NCI-H187 (cell line): ENCODE measurements at regions not wholly inside any gene's neighbourhood (a gene's known extent, or its start where the extent isn't known, plus 50 kb on each side); places are given as distances from the start of the nearest gene placed in this dataset.

Experiments used
- DNase-seq, 2 experiments: peaks; one replicate each; lab custom pipeline; 2025; lab: John Stamatoyannopoulos, UW

DNA sequence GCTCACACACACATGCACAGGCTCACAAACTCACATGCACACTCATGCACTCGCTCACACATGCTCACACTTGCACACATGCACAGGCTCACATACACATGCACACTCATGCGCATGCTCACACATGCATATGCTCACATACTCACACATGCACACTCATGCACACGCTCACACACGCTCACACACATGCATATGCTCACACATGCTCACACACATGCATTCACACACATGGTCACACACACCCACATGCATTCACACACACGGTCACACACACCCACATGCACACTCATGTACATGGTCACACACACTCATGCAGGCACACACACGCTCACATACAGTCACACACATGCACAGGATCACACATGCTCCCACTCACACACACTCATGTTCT, 132.8 kb upstream of the SMAD3 start:
- DNase-seq = no peak

DNA sequence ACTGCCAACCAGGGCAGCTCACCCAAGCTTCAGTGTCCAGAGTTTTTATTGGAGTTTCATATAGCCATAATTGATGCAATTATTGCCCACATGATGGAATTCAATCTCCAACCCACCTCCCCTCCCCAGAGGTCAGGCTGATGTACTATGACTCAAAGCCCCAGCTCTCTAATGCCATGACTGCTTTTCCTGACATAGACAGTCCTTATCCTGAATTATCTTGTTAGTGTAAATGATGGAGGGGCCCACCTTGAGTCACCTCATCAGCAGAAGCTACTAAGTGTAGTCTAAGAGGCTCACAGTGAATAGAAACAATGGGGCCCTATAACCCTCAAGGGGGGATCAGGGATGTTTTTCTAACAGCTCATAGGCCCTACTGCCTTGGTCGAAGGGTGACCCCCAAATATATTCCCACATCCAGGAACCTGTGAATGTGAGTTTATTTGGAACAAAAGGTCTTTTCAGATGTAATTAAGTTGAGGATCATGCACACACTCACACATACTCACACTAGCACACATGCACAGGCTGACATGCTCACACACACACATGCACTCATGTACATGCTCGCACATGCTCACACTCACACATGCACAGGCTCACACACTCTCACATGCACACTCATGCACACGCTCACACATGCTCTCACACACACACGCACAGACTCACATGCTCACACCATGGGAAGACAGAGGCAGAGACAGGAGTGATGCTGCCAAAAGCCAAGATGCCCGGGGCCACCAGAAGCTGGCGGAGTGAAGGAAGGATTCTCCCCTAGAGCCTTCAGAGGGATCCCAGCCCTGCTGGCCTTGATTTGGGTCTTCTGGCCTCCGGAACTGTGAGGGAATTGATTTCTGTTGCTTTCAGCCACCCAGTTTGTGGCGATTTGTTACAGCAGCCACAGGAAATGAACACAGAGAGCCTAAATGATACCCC, 131.2 kb upstream of the SMAD3 start:
- no peak for DNase-seq

DNA sequence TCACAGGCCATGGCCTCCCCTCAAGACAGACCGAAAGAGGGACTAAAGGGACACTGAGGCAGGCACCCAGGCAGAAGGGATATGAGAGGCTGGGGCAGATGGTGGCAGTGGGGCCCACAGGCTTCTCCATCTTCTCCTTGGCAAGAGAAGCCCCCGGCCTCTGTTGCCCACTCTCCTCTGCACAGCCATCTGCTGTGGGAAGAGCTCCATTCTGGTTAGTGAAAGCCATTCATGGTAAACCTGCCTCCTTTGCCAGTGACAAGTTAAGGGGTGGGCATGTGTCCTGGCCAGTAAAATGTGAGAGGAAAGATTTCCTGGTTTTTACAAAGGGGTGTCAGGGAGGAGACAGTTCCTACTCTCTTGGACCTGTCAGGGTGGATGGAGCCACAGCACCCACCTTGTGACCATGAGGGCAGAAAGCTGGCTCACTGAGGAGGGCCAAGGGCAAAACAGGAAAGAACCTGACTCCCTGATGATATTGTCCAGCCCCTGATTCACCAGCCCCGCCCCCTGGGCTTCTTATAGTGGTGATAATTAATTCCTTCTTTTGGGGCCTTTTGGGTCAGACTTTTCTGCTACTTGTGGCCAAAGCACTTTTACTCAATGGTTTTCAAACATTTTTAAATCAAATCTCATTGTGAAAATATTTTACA, 130.4 kb upstream of the SMAD3 start:
- no peak for DNase-seq

GRCh38 chr15:66935688-66936087, 129.7 kb upstream of the SMAD3 start:
- no peak for DNase-seq

DNA sequence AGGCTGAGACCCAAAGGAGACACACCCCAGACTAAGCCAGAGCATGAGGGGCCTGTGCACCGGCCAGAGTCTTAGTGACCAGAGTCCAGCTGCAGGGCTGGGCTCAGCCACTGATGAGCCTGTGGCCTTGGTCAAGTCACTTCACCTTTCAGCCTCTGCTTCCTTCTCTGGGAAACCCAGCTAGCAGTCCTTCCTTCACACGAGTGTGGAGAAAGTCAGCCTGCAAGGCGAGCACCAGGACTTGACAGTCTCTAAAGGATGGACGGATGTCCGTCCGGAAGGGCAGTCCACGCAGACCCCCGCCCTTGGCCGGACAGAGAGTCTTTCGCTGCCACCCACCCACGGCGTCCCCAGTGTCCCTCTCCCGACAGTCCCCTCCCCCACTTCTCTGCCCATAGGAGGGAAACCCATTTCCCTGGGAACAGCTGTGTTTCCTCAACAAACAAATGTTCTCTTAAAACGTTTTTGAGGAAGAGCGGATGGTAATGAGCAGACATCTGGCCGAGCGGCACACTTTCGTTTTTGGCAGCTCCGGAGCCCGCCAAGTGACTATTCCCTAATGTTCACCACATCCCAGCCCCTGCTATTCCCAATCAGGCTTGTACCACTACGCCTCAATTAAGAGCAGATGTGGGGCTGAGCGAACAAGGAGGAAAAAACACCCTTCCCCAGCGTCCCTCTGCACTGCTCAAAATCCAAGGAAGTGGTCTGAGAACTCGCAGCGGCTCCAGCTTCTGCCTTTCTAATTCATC, 129.1 kb upstream of the SMAD3 start:
- DNase-seq = no peak

DNA sequence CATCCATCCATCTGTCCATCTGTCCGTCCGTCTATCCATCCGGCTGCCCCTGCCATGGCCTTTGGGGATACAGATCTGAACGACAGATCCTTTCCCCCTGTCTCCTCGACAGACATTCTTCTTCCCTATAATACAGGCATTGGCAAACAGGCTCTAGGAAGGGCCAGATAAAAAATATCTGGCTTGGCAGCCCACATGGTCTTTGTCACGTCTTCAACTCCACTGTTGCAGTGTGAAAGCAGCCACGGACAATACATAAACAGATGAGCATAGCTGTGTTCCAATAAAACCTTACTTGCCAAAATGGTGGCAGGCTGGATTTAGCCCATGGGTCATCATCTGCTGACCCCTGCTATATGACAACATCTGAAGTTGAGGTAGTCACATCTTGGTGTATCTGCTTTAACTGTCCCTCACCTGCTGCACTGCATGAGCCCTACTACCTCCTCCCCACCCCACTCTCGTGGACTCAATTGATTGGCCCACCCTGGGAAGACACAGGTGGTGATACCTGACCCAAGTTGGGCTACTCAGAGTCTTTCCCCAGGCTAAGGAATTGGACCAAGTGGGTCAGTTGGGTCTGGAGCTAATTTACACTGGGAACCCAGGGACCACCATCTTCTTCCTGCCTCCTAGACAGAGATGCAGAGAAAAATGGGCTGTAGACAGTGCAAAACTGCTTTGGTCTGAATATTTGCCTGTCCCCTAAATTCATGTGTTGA, 128.4 kb upstream of the SMAD3 start:
- DNase-seq = no peak

DNA sequence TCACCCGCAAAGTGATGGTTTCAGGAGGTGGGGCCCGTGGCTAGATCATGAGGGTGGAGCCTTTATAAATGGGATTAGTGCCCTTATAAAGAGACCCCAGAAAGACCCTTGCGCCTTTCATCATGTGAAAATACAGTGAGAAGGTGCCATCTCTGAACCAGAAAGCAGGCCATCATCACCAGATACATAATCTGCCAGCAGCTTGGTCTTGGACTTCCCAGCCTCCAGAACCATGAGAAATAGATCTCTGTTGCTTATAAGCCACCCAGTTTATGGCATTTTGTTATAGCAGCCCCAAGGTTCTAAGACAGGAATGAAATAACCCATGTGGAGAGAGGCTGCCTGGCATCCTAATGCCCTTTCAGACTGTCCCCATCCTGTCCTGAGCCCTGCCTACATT, 127.8 kb upstream of the SMAD3 start:
- DNase-seq = no peak

DNA sequence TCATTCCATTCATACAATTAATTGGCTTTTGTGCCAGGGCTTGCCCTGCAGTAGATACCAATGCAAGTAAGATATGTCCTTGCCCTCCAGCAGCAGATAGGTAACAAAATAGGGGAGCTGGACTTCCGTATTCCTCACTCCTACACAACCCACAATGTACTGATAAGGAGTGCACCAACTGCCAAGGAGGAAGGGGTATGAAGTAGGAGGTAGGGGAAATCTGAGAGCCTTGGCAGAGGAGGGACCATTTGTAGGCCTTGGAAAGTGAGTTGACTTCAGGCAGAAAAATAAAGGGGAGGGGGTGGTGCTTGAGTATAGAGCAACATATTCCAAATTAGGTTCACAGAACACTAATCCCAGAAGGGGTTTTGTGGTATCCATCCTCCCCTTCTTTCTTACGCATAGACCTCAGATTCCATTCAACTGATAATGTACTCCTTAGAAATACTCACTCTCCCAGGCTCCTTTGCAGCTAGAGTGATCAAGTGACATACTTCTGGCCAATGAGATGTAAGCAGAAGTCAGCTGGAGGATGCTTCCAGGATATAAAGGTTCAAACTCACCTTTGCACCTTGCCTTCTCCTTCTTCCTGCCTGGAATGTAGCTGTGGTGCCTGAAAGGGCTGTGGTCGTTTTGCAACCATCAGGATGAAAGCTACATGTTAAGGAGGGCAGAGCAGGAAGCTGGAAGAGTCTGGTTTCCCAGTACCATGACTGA, 127.1 kb upstream of the SMAD3 start:
- DNase-seq = no peak

GRCh38 chr15:66939016-66939415, 126.4 kb upstream of the SMAD3 start:
- DNase-seq = no peak

GRCh38 chr15:66939451-66940023, 125.9 kb upstream of the SMAD3 start:
- no peak for DNase-seq

DNA sequence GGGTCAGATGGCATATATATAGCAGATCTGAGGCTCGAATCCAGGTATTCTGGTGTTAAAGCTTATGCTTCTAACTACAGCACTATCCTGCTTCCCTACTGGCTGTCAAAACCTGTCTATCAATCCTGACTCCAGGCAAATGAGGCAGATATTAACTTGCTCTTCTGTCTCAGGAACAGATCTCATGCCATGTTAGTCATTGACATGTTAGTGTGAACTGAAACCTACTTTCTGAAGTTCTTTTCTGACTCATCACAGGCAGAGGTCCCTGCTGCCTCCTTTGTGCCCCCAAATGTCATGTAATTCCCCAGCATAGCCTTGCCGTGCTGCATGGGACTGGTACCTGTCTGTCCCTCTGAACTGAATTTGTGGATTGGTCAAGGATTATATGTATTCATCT, 125.0 kb upstream of the SMAD3 start:
- DNase-seq = no peak

DNA sequence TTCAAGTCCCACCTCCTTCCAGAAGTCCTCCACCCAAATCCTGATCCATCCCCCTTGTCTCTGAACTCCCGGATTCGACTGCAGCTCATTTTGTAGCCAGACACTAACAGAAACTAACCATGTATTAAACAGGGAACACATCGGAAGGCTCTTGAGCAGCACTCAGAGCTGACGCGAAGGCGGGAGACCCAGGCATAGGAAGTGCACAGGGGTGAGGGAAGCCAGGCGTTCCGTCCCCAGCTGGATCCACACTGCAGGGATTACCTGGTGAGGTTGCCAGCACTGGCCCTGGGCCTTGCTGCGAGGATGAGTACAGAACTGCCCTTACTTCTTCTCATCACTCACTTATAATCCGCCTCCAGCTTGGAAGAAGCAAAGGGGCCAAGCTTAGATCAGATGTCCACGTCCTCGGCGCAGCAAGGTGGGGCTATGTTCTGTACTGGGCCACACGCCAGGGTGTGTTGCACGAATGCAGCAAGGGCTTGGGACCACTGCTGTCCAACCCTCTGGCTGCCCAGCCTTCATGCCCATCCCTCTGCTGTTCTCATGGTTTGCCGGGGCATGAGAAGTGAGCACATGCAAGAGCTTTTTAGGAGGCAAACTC, 124.2 kb upstream of the SMAD3 start:
- DNase-seq = no peak

- DNase-seq = no peak
These were observed 123.6 kb upstream of the SMAD3 start for GRCh38 chr15:66941791-66942190.

DNA sequence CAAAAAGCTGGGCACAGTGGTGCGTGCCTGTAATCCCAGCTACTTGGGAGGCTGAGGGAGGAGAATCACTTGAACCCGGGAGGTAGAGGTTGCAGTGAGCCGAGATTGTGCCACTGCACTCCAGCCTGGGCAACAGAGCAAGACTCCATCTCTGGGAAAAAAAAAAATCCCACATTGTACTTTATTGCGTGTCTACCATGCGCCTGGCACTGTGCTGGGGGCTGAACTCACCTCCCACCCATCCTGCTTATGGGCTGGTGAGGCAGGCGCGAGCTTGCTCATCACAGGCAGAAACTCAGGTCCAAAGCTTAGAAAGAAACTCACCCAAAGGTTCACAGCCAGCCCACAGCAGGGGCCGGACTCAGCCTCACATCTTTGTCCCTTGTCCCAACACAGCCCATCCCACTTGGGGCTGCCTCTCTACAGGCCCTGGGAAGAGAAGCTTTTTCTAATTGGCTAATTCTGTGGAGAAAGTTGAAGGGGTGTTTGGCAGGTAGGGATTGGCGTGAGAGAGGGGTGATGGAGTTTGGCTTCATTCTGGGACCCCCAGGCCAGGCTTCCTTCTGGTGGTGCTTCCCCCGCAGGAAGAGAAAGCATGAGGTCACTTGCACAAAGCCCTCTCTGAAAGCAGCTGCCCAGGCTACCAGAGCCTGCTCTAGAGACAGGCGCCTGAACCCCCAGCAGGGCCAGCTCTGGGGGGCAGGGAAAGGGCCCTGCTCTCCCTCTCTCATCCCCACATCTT, 122.6 kb upstream of the SMAD3 start:
- no peak for DNase-seq

DNA sequence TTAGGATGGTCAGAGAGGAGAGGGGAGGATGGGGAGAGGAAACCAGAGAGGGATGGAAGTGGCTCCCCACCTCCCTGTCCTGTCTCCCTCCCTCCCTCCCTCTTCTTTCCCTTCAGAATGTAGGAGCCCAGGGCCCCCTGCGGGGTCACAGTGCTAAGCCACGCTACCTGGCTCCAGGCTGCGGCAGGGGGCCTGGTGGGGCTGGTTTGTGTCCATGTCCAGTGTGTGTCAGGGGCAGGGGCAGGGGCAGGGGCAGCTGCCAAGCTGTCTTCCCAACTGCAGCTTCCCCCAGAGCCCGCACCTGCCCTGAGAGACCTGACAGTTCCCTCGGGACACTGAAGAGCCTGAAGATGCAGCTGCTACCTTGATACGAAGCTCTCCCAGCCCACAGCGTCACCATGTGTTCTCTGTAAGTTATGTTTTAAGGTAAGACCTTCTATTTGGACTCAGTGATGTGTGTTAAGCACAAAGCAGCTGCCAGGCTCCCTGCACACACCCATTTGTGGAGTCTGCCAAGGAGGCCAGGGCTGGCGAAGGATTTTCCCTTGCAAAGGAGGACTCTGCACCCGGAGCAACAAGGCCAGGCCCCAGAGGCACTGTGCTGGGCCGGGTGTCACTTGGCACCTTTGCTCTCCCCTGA, 121.8 kb upstream of the SMAD3 start:
- peak; percentile 62 to 76 for DNase-seq

DNA sequence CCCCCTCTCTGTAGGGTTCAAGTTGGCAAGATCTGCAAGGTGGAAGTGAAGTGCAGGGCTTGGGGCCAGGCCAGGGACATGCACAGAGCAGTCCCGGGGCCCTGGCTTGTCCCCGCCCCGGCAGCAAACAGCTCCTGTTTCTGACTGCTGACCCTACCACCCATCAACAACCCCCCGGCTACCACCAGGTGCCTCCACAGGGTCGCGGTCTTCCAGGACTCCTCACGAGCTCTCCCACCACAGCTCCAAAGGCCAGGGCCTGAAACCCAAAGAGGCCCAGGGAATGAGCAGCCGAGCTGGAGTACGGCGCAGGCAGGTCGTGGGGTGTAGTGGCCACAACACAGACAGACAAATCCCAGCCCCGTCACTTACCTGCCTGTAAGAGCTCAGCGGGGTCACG, 121.3 kb upstream of the SMAD3 start:
- DNase-seq = no peak

DNA sequence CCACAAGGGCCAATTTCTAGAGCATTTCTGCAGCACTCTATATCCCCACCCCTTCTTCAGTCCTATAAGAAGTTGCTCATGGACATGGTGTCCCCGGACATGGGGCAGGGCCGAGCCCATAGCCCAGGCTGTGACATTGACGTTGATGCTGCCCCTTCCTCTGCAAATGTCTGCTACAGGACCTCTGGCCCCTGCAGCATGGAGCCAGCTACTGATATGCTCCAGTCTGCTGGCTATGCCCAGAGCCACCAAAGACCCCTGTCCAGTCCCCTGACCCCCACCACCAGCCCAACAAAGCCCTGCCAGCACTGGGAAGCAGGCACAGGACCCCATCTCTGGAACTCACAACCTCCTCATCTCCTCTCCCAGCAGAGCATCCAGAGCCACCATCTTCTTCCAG, 120.1 kb upstream of the SMAD3 start:
- no peak for DNase-seq

- DNase-seq = no peak
These were observed 119.6 kb upstream of the SMAD3 start for GRCh38 chr15:66945842-66946241.

DNA sequence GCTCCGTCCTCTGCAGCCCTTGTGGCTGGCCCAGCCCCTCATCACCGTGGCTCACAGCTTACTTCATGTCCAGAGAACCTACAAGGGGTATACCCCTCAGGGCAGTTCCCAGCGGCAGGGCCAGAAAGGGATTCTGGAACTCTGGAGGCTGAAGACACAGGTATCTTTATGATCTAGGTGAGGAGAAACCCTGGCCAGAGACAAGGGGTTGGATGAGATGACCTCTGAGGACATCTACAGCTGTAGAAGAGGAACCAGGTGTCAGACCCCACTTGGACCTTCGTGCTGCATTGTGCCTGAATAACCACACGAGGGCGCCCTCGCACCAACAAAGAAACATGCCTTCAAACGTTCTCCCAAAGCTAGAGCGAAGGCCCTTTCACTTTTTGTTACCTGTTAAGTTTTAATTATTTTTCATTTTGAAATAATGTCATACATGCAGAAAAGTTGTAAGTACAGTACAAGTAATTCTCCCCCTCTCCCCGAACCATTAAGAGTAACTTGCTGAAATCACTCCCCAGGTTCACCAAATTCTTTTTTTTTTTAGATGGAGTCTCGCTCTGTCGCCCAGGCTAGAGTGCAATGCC, 118.7 kb upstream of the SMAD3 start:
- peak in 1 of 2 experiments; percentile 32 for DNase-seq
